Natural killer cell treated with Interleukin-12 subunit alpha and Interleukin-12 subunit beta and Interleukin-15 and Interleukin-18, amount 100 ng/mL, for 72 hours (primary cell): ENCODE measurements at regions not wholly inside any gene's neighbourhood (a gene's known extent, or its start where the extent isn't known, plus 50 kb on each side); places are given as distances from the start of the nearest gene placed in this dataset.

Source experiments
- ATAC-seq, 2 donors: fragments of 150-1000 bp; cut with Tn5 transposase in 1 of 2; sonication (Bioruptor Pico), chemical (Tn5 transposase) in 1 of 2; 2 replicates each; pipeline ENCODE4 v1.10.0; 2021
- DNase-seq: peaks from one replicate; pipeline ENCODE4 v3.0.0; 2022; ENCODE audit warnings: low spot score
- H3K27ac Mint-ChIP-seq, 2 donors: 1 replicate in 1 of 2; 2 replicates in 1 of 2; pipeline ENCODE4 v1.8.0; 2022; ENCODE audit warnings: mixed read lengths in 2 of 2, mild to moderate bottlenecking in 1 of 2, moderate library complexity in 1 of 2
- H3K27me3 Mint-ChIP-seq, 2 donors: 1 replicate in 1 of 2; 2 replicates in 1 of 2; pipeline ENCODE4 v1.8.0; 2022; ENCODE audit warnings: mixed read lengths in 2 of 2
- H3K36me3 Mint-ChIP-seq: one replicate; pipeline ENCODE4 v1.8.0; 2022; ENCODE audit warnings: mixed read lengths
- H3K4me1 Mint-ChIP-seq, 2 donors: 1 replicate in 1 of 2; 2 replicates in 1 of 2; pipeline ENCODE4 v1.8.0; 2022; ENCODE audit warnings: low read depth in 2 of 2, mixed read lengths in 2 of 2, mild to moderate bottlenecking in 1 of 2
- H3K4me3 Mint-ChIP-seq: one replicate; pipeline ENCODE4 v1.8.0; 2022; ENCODE audit warnings: mixed read lengths
- H3K9me3 Mint-ChIP-seq: 2 replicates; pipeline ENCODE4 v1.8.0; 2022; ENCODE audit warnings: mixed read lengths

GRCh38 chr20:57792386-57793080 lies 82.7 kb upstream of the PMEPA1 start:
- H3K4me3 Mint-ChIP-seq = no peak overlapping the region
- H3K4me1 Mint-ChIP-seq = no peaks in the 10 kb centered on the region
- H3K27ac Mint-ChIP-seq = no peak overlapping the region
- ATAC-seq (no peak), DNase-seq (peak; percentile 49)
- peaks cover 7 to 21% of the 10 kb centered on the region in 2 donors for H3K27me3 Mint-ChIP-seq
- no peaks in the 10 kb centered on the region for H3K9me3 Mint-ChIP-seq
- H3K36me3 Mint-ChIP-seq = no peaks in the 10 kb centered on the region

GRCh38 chr20:57791966-57792365 lies 82.2 kb upstream of the PMEPA1 start:
- H3K4me3 Mint-ChIP-seq = no peak overlapping the region
- no peaks in the 10 kb centered on the region for H3K9me3 Mint-ChIP-seq
- no peaks in the 10 kb centered on the region for H3K4me1 Mint-ChIP-seq
- H3K36me3 Mint-ChIP-seq = no peaks in the 10 kb centered on the region
- ATAC-seq = no peak
- peaks cover 7 to 18% of the 10 kb centered on the region in 2 donors for H3K27me3 Mint-ChIP-seq
- no peak for DNase-seq
- no peak overlapping the region for H3K27ac Mint-ChIP-seq

- Mint-ChIP-seq H3K4me3 (no peak overlapping the region), H3K36me3 (no peaks in the 10 kb centered on the region), H3K27me3 (peaks cover 7 to 17% of the 10 kb centered on the region in 2 donors), H3K4me1 (no peaks in the 10 kb centered on the region), H3K27ac (no peak overlapping the region), H3K9me3 (no peaks in the 10 kb centered on the region)
- DNase-seq (no peak), ATAC-seq (no peak)
Observed at GRCh38 chr20:57791178-57791962, 81.6 kb upstream of the PMEPA1 start.

GRCh38 chr20:57790176-57790575 lies 80.4 kb upstream of the PMEPA1 start:
- H3K27ac Mint-ChIP-seq = no peak overlapping the region
- H3K4me1 Mint-ChIP-seq = no peaks in the 10 kb centered on the region
- ATAC-seq = no peak
- no peaks in the 10 kb centered on the region for H3K9me3 Mint-ChIP-seq
- peaks cover 3 to 10% of the 10 kb centered on the region in 2 donors for H3K27me3 Mint-ChIP-seq
- DNase-seq = no peak
- H3K36me3 Mint-ChIP-seq = no peaks in the 10 kb centered on the region
- no peak overlapping the region for H3K4me3 Mint-ChIP-seq

- ATAC-seq (no peak), DNase-seq (no peak)
- H3K9me3 Mint-ChIP-seq = no peaks in the 10 kb centered on the region
- no peak overlapping the region for H3K4me3 Mint-ChIP-seq
- H3K27ac Mint-ChIP-seq = no peak overlapping the region
- H3K27me3 Mint-ChIP-seq = peaks cover 3 to 10% of the 10 kb centered on the region in 2 donors
- H3K4me1 Mint-ChIP-seq = no peaks in the 10 kb centered on the region
- H3K36me3 Mint-ChIP-seq = no peaks in the 10 kb centered on the region
Observed at GRCh38 chr20:57788936-57789613, 79.3 kb upstream of the PMEPA1 start.

GRCh38 chr20:57787990-57788781 lies 78.4 kb upstream of the PMEPA1 start:
- Mint-ChIP-seq H3K9me3 (no peaks in the 10 kb centered on the region), H3K36me3 (no peaks in the 10 kb centered on the region), H3K4me3 (no peak overlapping the region), H3K27ac (no peak overlapping the region), H3K4me1 (no peaks in the 10 kb centered on the region), H3K27me3 (peaks cover 3 to 10% of the 10 kb centered on the region in 2 donors)
- DNase-seq (no peak), ATAC-seq (peak in 1 of 2 donors; percentile 10)

- Mint-ChIP-seq H3K4me1 (no peaks in the 10 kb centered on the region), H3K4me3 (no peak overlapping the region), H3K27me3 (peaks cover 3 to 10% of the 10 kb centered on the region in 2 donors), H3K9me3 (no peaks in the 10 kb centered on the region), H3K27ac (no peak overlapping the region), H3K36me3 (no peaks in the 10 kb centered on the region)
- DNase-seq = no peak
- ATAC-seq = no peak
Observed at GRCh38 chr20:57787151-57787989, 77.6 kb upstream of the PMEPA1 start.

GRCh38 chr20:57786304-57786932 lies 76.6 kb upstream of the PMEPA1 start:
- peaks cover under 1 to 3% of the 10 kb centered on the region in 2 donors for H3K27me3 Mint-ChIP-seq
- H3K4me1 Mint-ChIP-seq = no peaks in the 10 kb centered on the region
- ATAC-seq = no peak
- no peak overlapping the region for H3K4me3 Mint-ChIP-seq
- no peaks in the 10 kb centered on the region for H3K36me3 Mint-ChIP-seq
- H3K27ac Mint-ChIP-seq = no peak overlapping the region
- no peaks in the 10 kb centered on the region for H3K9me3 Mint-ChIP-seq
- DNase-seq = no peak

- ATAC-seq (no peak), DNase-seq (no peak)
- Mint-ChIP-seq H3K4me3 (no peak overlapping the region), H3K4me1 (no peaks in the 10 kb centered on the region), H3K27me3 (peaks cover 5 to 9% of the 10 kb centered on the region in 2 donors), H3K27ac (no peak overlapping the region), H3K9me3 (no peaks in the 10 kb centered on the region), H3K36me3 (no peaks in the 10 kb centered on the region)
Observed at GRCh38 chr20:57785720-57786119, 75.9 kb upstream of the PMEPA1 start.

GRCh38 chr20:57785061-57785460 lies 75.2 kb upstream of the PMEPA1 start:
- Mint-ChIP-seq H3K4me3 (no peak overlapping the region), H3K9me3 (no peaks in the 10 kb centered on the region), H3K4me1 (no peaks in the 10 kb centered on the region), H3K36me3 (no peaks in the 10 kb centered on the region), H3K27me3 (peaks cover 8 to 15% of the 10 kb centered on the region in 2 donors), H3K27ac (no peak overlapping the region)
- no peak for ATAC-seq
- DNase-seq = no peak

- DNase-seq (no peak), ATAC-seq (no peak)
- no peaks in the 10 kb centered on the region for H3K4me1 Mint-ChIP-seq
- no peak overlapping the region for H3K4me3 Mint-ChIP-seq
- H3K9me3 Mint-ChIP-seq = no peaks in the 10 kb centered on the region
- no peaks in the 10 kb centered on the region for H3K36me3 Mint-ChIP-seq
- H3K27ac Mint-ChIP-seq = no peak overlapping the region
- peaks cover 12 to 15% of the 10 kb centered on the region in 2 donors for H3K27me3 Mint-ChIP-seq
Observed at GRCh38 chr20:57783956-57784837, 74.4 kb upstream of the PMEPA1 start.

- Mint-ChIP-seq H3K4me1 (no peaks in the 10 kb centered on the region), H3K27ac (no peak overlapping the region), H3K27me3 (peaks cover 14 to 23% of the 10 kb centered on the region in 2 donors), H3K9me3 (no peaks in the 10 kb centered on the region), H3K36me3 (no peaks in the 10 kb centered on the region), H3K4me3 (no peak overlapping the region)
- ATAC-seq (peak; percentile 17), DNase-seq (no peak)
Observed at GRCh38 chr20:57783196-57783595, 73.4 kb upstream of the PMEPA1 start.
